HCT116 (cell line): ENCODE measurements at regions not wholly inside any gene's neighbourhood (a gene's known extent, or its start where the extent isn't known, plus 50 kb on each side); places are given as distances from the start of the nearest gene placed in this dataset.

Source experiments
- ATAC-seq: fragments of 200-7000 bp; cut with Tn5 transposase; 2 replicates; pipeline ENCODE4 v1.9.1; 2020; ENCODE audit warnings: mild to moderate bottlenecking, moderate library complexity
- BruUV-seq: library from RNA; stranded (reverse); fragments of 400-500 nt; replicated peaks from 2 replicates; lab custom pipeline; 2021; lab: Mats Ljungman, UMichigan
- CTCF ChIA-PET: fragments of 300-600 bp; sonication (Branson Sonifier 250); formaldehyde crosslinking; loops from one replicate; lab custom pipeline; 2021; ENCODE audit warnings: antibody characterized with exemption; lab: Charles Lee
- POLR2A ChIA-PET: fragments of 300-600, 350-600 bp; sonication (Branson Sonifier 250); formaldehyde crosslinking; loops from one replicate; lab custom pipeline; 2021; ENCODE audit warnings: antibody characterized with exemption; lab: Charles Lee
- RAD21 ChIA-PET, 2 experiments: fragments of 300-600 bp; sonication (Branson Sonifier 250); formaldehyde crosslinking; loops; one replicate each; lab custom pipeline; 2023; ENCODE audit warnings: low total read pairs in 2 of 2; ENCODE audit not compliant: uncharacterized antibody in 2 of 2, unreplicated experiment in 2 of 2, low non-redundant PET in 1 of 2; lab: Charles Lee
- DNase-seq: peaks from one replicate; pipeline ENCODE4 v3.0.0-alpha.2; 2010; ENCODE audit warnings: low read depth, low spot score
- H2AFZ ChIP-seq: fragments of 200-600 bp; shearing (Covaris generic), sonication (generic); 2 replicates; pipeline ENCODE4 v1.6.1; 2017; ENCODE audit warnings: low read depth, mixed run types, mixed read lengths, antibody characterized with exemption, low read length; ENCODE audit not compliant: poor library complexity, severe bottlenecking
- H3K27ac ChIP-seq: 2 replicates; pipeline ENCODE4 v1.5.1; 2012; ENCODE audit warnings: low read depth, low read length
- H3K27me3 ChIP-seq: fragments of 200-600 bp; sonication (generic); 2 replicates; pipeline ENCODE4 v1.6.1; 2016; ENCODE audit warnings: mixed run types, low read length, mixed read lengths; ENCODE audit not compliant: insufficient read depth
- H3K36me3 ChIP-seq, 2 experiments: fragments of 200-500 bp in 1 of 2; fragments of 200-600 bp in 1 of 2; sonication (Bioruptor generic) in 1 of 2; sonication (generic) in 1 of 2; 2 replicates each; pipeline versions ENCODE4 v1.5.1 to v1.6.1; 2014 to 2016; ENCODE audit warnings: low read length in 2 of 2, inconsistent platforms in 1 of 2, mixed read lengths in 1 of 2, mixed run types in 1 of 2; ENCODE audit not compliant: insufficient read depth in 2 of 2, control insufficient read depth in 1 of 2
- H3K4me1 ChIP-seq, 2 experiments: fragments of 200-600 bp in 1 of 2; sonication (generic) in 1 of 2; 2 replicates each; pipeline versions ENCODE4 v1.5.1 to v1.6.1; 2012 to 2017; ENCODE audit warnings: low read length in 2 of 2, inconsistent platforms in 1 of 2, mild to moderate bottlenecking in 1 of 2, mixed read lengths in 1 of 2, mixed run types in 1 of 2, moderate library complexity in 1 of 2; ENCODE audit not compliant: insufficient read depth in 2 of 2, control insufficient read depth in 1 of 2
- H3K4me2 ChIP-seq: fragments of 200-600 bp; sonication (generic); 2 replicates; pipeline ENCODE4 v1.6.1; 2017; ENCODE audit warnings: mixed run types, low read length, mixed read lengths
- H3K4me3 ChIP-seq, 2 experiments: fragments of 200-600 bp in 1 of 2; sonication (generic) in 1 of 2; replicated peaks in 1 of 2; 2 replicates each; pipeline ENCODE4 v1.5.1; 2011 to 2016; ENCODE audit warnings: low read length in 2 of 2, control low read depth in 1 of 2, low read depth in 1 of 2, mild to moderate bottlenecking in 1 of 2, mixed read lengths in 1 of 2, mixed run types in 1 of 2
- H3K79me2 ChIP-seq: fragments of 200-600 bp; sonication (generic); 2 replicates; pipeline ENCODE4 v1.6.1; 2017; ENCODE audit warnings: mild to moderate bottlenecking, mixed run types, low read length, moderate library complexity, mixed read lengths; ENCODE audit not compliant: insufficient read depth
- H3K9ac ChIP-seq: fragments of 200-600 bp; sonication (generic); 2 replicates; pipeline ENCODE4 v1.6.1; 2016; ENCODE audit warnings: low read length, mixed read lengths
- H3K9me2 ChIP-seq: fragments of 200-600 bp; sonication (generic), shearing (Covaris generic); 2 replicates; pipeline ENCODE4 v1.6.1; 2017; ENCODE audit warnings: mixed run types, mild to moderate bottlenecking, moderate library complexity; ENCODE audit not compliant: insufficient read depth
- H3K9me3 ChIP-seq, 2 experiments: fragments of 200-500 bp in 1 of 2; fragments of 200-600 bp in 1 of 2; sonication (Bioruptor generic) in 1 of 2; sonication (generic) in 1 of 2; 2 replicates each; pipeline ENCODE4 v1.6.1; 2014 to 2017; ENCODE audit warnings: low read length in 2 of 2, mixed read lengths in 2 of 2, inconsistent platforms in 1 of 2, low read depth in 1 of 2, mild to moderate bottlenecking in 1 of 2, mixed run types in 1 of 2, moderate library complexity in 1 of 2; ENCODE audit not compliant: control insufficient read depth in 1 of 2, insufficient read depth in 1 of 2
- H4K20me1 ChIP-seq: fragments of 200-600 bp; sonication (generic), shearing (Covaris generic); 2 replicates; pipeline ENCODE4 v1.6.1; 2017; ENCODE audit warnings: mixed run types, mild to moderate bottlenecking, moderate library complexity; ENCODE audit not compliant: insufficient read depth
- ATF3 ChIP-seq: IDR thresholded peaks from 2 replicates; pipeline ENCODE4 v1.6.1; 2012
- CBX3 ChIP-seq: IDR thresholded peaks from 2 replicates; pipeline ENCODE4 v1.6.1; 2012; ENCODE audit warnings: low read depth
- CEBPB ChIP-seq: IDR thresholded peaks from 2 replicates; pipeline ENCODE4 v1.6.1; 2012; ENCODE audit warnings: low read depth
- EGR1 ChIP-seq: IDR thresholded peaks from 2 replicates; pipeline ENCODE4 v1.6.1; 2012; ENCODE audit warnings: low read depth
- ELF1 ChIP-seq: IDR thresholded peaks from 2 replicates; pipeline ENCODE4 v1.6.1; 2012; ENCODE audit warnings: low read depth, borderline replicate concordance
- FOSL1 ChIP-seq: IDR thresholded peaks from 2 replicates; pipeline ENCODE4 v1.6.1; 2012; ENCODE audit warnings: low read depth
- POLR2A ChIP-seq: IDR thresholded peaks from 2 replicates; pipeline ENCODE4 v1.7.0; 2011; ENCODE audit warnings: borderline replicate concordance; ENCODE audit not compliant: insufficient read depth, insufficient read length; ENCODE audit errors: extremely low read depth
- POLR2AphosphoS5 ChIP-seq: IDR thresholded peaks from 2 replicates; pipeline ENCODE4 v1.6.1; 2011; ENCODE audit warnings: mild to moderate bottlenecking, low read depth, low read length, moderate library complexity
- RAD21 ChIP-seq: IDR thresholded peaks from 2 replicates; pipeline ENCODE4 v1.6.1; 2012; ENCODE audit warnings: low read depth, mild to moderate bottlenecking
- REST ChIP-seq: IDR thresholded peaks from 2 replicates; pipeline ENCODE4 v1.6.1; 2012; ENCODE audit warnings: low read depth
- SIN3A ChIP-seq: IDR thresholded peaks from 2 replicates; pipeline ENCODE4 v1.6.1; 2012; ENCODE audit warnings: low read depth
- SP1 ChIP-seq: IDR thresholded peaks from 2 replicates; pipeline ENCODE4 v1.6.1; 2012; ENCODE audit warnings: low read depth
- SRF ChIP-seq: IDR thresholded peaks from 2 replicates; pipeline ENCODE4 v1.6.1; 2012; ENCODE audit warnings: low read depth
- YY1 ChIP-seq: IDR thresholded peaks from 2 replicates; pipeline ENCODE4 v1.6.1; 2011; ENCODE audit warnings: low read length, low read depth, moderate library complexity, mild to moderate bottlenecking; ENCODE audit not compliant: insufficient replicate concordance; ENCODE audit errors: extremely low read depth
- ZBTB33 ChIP-seq: IDR thresholded peaks from 2 replicates; pipeline ENCODE4 v1.6.1; 2011; ENCODE audit warnings: mild to moderate bottlenecking, low read length, moderate library complexity; ENCODE audit not compliant: insufficient replicate concordance; ENCODE audit errors: extremely low read depth
- ZFX ChIP-seq: fragments of 450-650 bp; IDR thresholded peaks from 2 replicates; pipeline ENCODE4 v1.6.1; 2017
- intact Hi-C: fragments of 100-400 bp; cut with micrococcal nuclease; formaldehyde crosslinking; loops from 2 replicates; pipeline ENCODE4 v1.10.0; 2022

- DNase-seq (no peak), ATAC-seq (no peak)
- H3K79me2 ChIP-seq, result no peaks in the 10 kb centered on the region
- no TSS peak for BruUV-seq
- no peak overlapping the region for H3K4me3 ChIP-seq
- H4K20me1 ChIP-seq, result no peaks in the 10 kb centered on the region
- no peak overlapping the region for H2AFZ ChIP-seq
- H3K4me1 ChIP-seq, result peaks cover 0 to 5% of the 10 kb centered on the region in 2 experiments; a peak in 1 of 4 replicates
- intact Hi-C loops, result no loop called here
- no peaks in the 10 kb centered on the region for H3K27me3 ChIP-seq
- RAD21 ChIA-PET, result no interaction called here
- H3K36me3 ChIP-seq, result no peaks in the 10 kb centered on the region
- CTCF ChIA-PET, result interaction anchor here (0.6 to 0.7 kb wide), 2 partner anchors 333 to 419 kb away, joined by 4 read pairs; no protein-coding TSS in a partner anchor
- POLR2A ChIA-PET, result no interaction called here
- no peak overlapping the region for H3K9ac ChIP-seq
- TF ChIP-seq ELF1, result no peak
- no peak for TF ChIP-seq SRF
- no peak for TF ChIP-seq YY1
- TF ChIP-seq CEBPB, result no peak
- TF ChIP-seq FOSL1, result no peak
- TF ChIP-seq, all 23 proteins: peak for 0
- Histone ChIP-seq H3K27ac (no peak overlapping the region), H3K9me2 (no peaks in the 10 kb centered on the region), H3K9me3 (no peaks in the 10 kb centered on the region), H3K4me2 (no peak overlapping the region)
Observed at GRCh38 chr7:3197567-3198213, 103.4 kb upstream of the SDK1 start.

- Histone ChIP-seq H3K9me3 (no peaks in the 10 kb centered on the region), H3K9ac (no peak overlapping the region), H3K27ac (no peak overlapping the region), H3K36me3 (no peaks in the 10 kb centered on the region), H3K4me2 (no peak overlapping the region), H4K20me1 (no peaks in the 10 kb centered on the region), H2AFZ (no peak overlapping the region), H3K79me2 (no peaks in the 10 kb centered on the region), H3K4me1 (peaks cover 0 to 5% of the 10 kb centered on the region in 2 experiments; a peak in 1 of 4 replicates), H3K4me3 (no peak overlapping the region), H3K27me3 (no peaks in the 10 kb centered on the region), H3K9me2 (no peaks in the 10 kb centered on the region)
- intact Hi-C loops, result no loop called here
- POLR2A ChIA-PET, result no interaction called here
- RAD21 ChIA-PET, result no interaction called here
- no TSS peak for BruUV-seq
- DNase-seq (no peak), ATAC-seq (no peak)
- CTCF ChIA-PET, result interaction anchor here (0.6 to 0.7 kb wide), 2 partner anchors 334 to 419 kb away, joined by 4 read pairs; no protein-coding TSS in a partner anchor
- TF ChIP-seq REST (no peak), ZFX (no peak), SIN3A (no peak), ZBTB33 (no peak), CBX3 (no peak), POLR2AphosphoS5 (no peak), SP1 (no peak), RAD21 (no peak), POLR2A (no peak), FOSL1 (no peak), EGR1 (no peak), ELF1 (no peak), ATF3 (no peak), CEBPB (no peak)
Observed at GRCh38 chr7:3198316-3198715, 102.7 kb upstream of the SDK1 start.
